BE2C (cell line): ENCODE measurements at regions not wholly inside any gene's neighbourhood (a gene's known extent, or its start where the extent isn't known, plus 50 kb on each side); places are given as distances from the start of the nearest gene placed in this dataset.

Experiments
- DNase-seq: peaks from one replicate; pipeline ENCODE4 v3.0.0-alpha.2; 2020
- H3K27me3 ChIP-seq: fragments of 250-450 bp; sonication (Bioruptor Pico); 2 replicates; pipeline ENCODE4 v1.5.1; 2020; ENCODE audit warnings: mild to moderate bottlenecking
- H3K36me3 ChIP-seq: fragments of 250-450 bp; sonication (Bioruptor Pico); 2 replicates; pipeline ENCODE4 v1.5.1; 2020; ENCODE audit warnings: mild to moderate bottlenecking
- H3K4me1 ChIP-seq: fragments of 250-450 bp; sonication (Bioruptor Pico); 2 replicates; pipeline ENCODE4 v1.5.1; 2020
- H3K4me3 ChIP-seq: 2 replicates; pipeline ENCODE4 v1.5.1; 2011; ENCODE audit warnings: low read depth, low read length
- H3K9me3 ChIP-seq: fragments of 250-450 bp; sonication (Bioruptor Pico); 2 replicates; pipeline ENCODE4 v1.5.1; 2020
- TF ChIP-seq, protein P1 (sequence below): IDR thresholded peaks from 2 replicates; pipeline ENCODE4 v1.5.1; 2012; ENCODE audit warnings: mild to moderate bottlenecking, low read depth, low read length

DNA sequence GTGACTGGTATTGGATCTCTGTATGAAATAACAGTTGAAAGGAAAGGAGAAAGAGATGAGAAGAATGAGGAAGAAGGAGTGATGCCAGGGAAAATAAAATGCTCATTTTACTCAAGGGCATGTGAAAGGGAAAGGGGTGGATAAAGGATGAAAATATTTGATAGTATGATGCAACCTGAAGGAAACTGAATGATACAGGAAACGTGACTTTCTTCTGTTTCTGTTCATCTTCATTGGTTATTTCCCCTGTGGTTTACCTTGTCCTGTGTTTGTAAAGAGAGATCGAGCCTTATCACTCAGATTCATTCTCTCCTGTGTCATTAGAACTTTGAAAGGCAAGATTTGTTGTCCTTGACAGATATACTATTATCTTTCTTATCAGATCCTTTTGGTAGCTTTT, 243.6 kb upstream of the SLITRK3 start:
- Histone ChIP-seq H3K27me3 (no peaks in the 10 kb centered on the region), H3K36me3 (no peaks in the 10 kb centered on the region), H3K4me1 (no peaks in the 10 kb centered on the region; the same call in 1 of the 2 replicates), H3K4me3 (no peak overlapping the region), H3K9me3 (no peaks in the 10 kb centered on the region)
- TF ChIP-seq, protein P1, sequence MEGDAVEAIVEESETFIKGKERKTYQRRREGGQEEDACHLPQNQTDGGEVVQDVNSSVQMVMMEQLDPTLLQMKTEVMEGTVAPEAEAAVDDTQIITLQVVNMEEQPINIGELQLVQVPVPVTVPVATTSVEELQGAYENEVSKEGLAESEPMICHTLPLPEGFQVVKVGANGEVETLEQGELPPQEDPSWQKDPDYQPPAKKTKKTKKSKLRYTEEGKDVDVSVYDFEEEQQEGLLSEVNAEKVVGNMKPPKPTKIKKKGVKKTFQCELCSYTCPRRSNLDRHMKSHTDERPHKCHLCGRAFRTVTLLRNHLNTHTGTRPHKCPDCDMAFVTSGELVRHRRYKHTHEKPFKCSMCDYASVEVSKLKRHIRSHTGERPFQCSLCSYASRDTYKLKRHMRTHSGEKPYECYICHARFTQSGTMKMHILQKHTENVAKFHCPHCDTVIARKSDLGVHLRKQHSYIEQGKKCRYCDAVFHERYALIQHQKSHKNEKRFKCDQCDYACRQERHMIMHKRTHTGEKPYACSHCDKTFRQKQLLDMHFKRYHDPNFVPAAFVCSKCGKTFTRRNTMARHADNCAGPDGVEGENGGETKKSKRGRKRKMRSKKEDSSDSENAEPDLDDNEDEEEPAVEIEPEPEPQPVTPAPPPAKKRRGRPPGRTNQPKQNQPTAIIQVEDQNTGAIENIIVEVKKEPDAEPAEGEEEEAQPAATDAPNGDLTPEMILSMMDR, result no peak
- DNase-seq, result no peak

DNA sequence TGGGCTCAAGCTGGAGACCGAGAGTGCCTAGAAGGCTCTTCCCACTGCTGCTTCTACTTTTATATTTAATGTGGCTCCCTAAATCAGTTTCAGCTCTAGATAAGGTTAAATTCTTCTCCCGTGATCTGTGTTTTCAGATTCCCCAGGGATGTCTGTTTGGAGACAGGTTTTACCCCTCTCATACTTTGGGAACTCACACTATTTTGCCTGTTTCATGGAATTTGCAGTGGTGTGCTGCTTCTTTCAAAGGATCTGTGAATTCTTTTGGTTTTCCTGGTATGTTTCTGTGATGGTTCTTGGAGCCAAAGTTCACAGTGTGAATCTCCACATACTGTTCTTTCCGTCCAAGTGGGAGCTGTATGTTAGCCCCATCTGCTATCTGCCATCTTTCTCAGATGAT, 238.3 kb upstream of the SLITRK3 start:
- no peak overlapping the region for H3K4me3 ChIP-seq
- no peaks in the 10 kb centered on the region for H3K4me1 ChIP-seq
- H3K9me3 ChIP-seq, result no peaks in the 10 kb centered on the region; the same call in 1 of the 2 replicates
- H3K36me3 ChIP-seq, result no peaks in the 10 kb centered on the region
- TF ChIP-seq, protein P1, result no peak
- no peaks in the 10 kb centered on the region for H3K27me3 ChIP-seq
- no peak for DNase-seq

DNA sequence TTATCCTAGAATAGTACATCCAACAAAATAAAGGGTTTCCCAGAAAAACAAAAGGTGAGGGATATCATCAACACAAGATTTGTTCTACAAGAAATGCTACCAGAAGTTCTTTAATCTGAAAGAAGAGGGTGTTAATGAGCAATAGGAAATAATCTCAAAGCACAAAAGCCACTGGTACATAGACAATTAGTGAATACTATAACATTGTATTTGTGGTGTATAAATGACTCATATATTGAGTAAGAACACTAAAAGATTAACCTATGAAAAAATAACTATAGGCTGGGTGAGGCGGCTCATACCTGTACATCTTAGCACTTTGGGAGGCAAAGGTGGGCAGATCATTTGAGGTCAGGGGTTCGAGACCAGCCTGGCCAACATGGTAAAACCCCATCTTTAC, 210.2 kb upstream of the SLITRK3 start:
- H3K9me3 ChIP-seq, result no peaks in the 10 kb centered on the region
- no peak overlapping the region for H3K4me3 ChIP-seq
- no peak for DNase-seq
- no peaks in the 10 kb centered on the region for H3K4me1 ChIP-seq
- TF ChIP-seq, protein P1, result no peak
- no peaks in the 10 kb centered on the region for H3K36me3 ChIP-seq
- H3K27me3 ChIP-seq, result no peaks in the 10 kb centered on the region

DNA sequence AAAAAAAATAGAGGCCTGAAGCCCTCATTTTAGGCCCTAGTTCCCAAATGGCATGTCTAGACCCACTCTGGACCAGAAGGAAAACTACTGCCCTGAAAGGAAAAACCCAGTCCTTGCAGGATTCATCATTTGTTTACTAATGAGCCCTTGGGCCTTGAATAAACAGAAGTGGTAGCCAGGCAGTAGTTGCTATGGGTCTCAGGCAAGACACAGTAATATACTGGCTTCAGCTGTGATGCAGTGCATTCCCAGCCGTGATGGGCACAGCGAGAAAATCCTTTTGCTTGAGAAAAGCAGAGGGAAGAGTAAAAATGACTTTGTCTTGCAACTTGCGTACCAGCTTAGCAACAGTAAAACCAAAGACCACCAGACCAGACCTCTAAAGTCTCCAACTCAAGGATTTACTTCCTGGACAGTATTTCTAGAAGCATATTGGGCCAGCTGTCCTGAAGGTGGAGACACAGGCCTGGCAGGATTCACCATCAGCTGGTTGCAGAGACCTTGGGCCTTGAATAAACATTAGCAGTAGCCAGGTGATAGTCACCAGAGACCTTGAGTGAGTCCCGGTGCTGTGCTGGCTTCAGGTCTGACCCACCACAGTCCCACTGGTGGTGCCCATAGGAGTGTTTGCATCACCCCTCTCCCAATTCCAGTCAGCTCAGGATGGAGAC, 208.3 kb upstream of the SLITRK3 start:
- H3K9me3 ChIP-seq, result no peaks in the 10 kb centered on the region
- H3K4me1 ChIP-seq, result no peaks in the 10 kb centered on the region
- H3K4me3 ChIP-seq, result no peak overlapping the region
- DNase-seq, result no peak
- TF ChIP-seq, protein P1, result peak; percentile 14; the same call in 1 of the 2 replicates
- no peaks in the 10 kb centered on the region for H3K27me3 ChIP-seq
- H3K36me3 ChIP-seq, result no peaks in the 10 kb centered on the region

DNA sequence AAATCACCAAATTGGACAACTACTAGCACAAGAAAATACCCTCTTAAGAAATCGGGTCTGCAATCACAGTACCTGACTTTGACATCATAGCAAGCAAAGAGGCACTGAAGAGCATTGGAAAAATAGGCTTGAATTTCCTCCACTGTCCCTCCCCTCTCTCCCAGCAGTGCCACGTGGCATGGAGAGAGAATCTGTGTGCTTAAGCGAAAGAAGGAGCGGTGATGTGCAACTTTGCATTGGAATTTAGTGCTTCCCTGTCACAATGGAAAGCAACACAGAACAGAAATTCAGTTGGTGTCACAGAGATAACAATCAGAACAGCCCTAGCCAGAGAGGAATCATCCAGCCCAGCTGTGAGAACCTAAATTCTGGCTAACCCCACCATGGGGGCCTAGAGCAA, 207.5 kb upstream of the SLITRK3 start:
- H3K4me1 ChIP-seq, result no peaks in the 10 kb centered on the region
- TF ChIP-seq, protein P1, result no peak
- no peak overlapping the region for H3K4me3 ChIP-seq
- H3K9me3 ChIP-seq, result no peaks in the 10 kb centered on the region
- H3K36me3 ChIP-seq, result no peaks in the 10 kb centered on the region
- H3K27me3 ChIP-seq, result no peaks in the 10 kb centered on the region
- DNase-seq, result no peak

DNA sequence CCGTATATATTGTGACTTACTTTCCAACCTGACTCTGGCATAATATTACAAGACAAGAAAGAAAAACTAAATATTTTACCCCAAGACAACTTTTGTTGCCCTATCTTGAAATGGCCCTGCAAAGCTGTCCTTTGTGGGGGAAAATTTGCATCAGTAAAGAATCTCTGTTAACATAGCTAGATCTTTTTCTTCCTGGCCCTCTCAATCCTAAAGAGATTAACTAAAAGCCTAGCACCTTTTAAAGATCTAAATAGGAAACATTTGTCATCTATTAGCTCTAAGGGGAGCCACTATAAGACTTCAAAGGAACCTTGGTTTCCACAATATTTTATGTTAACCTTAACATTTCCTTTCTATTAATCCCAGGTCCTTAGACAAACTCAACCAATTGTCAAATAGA, 199.0 kb upstream of the SLITRK3 start:
- no peak overlapping the region for H3K4me3 ChIP-seq
- no peak for DNase-seq
- TF ChIP-seq, protein P1, result no peak
- H3K9me3 ChIP-seq, result no peaks in the 10 kb centered on the region
- no peaks in the 10 kb centered on the region for H3K36me3 ChIP-seq
- H3K27me3 ChIP-seq, result no peaks in the 10 kb centered on the region
- H3K4me1 ChIP-seq, result no peaks in the 10 kb centered on the region
